GM19035 (cell line): ENCODE measurements at regions not wholly inside any gene's neighbourhood (a gene's known extent, or its start where the extent isn't known, plus 50 kb on each side); places are given as distances from the start of the nearest gene placed in this dataset.
"Not testable (repeated sequence)": the region's sequence is repeated elsewhere in the genome, so short reads cannot be mapped to it uniquely, and the experiment has no call there.

ENCODE experiments used
- ATAC-seq: cut with Tn5 transposase; IDR thresholded peaks from one replicate; pipeline ENCODE4 v1.9.1; 2021; ENCODE audit not compliant: unreplicated experiment

DNA sequence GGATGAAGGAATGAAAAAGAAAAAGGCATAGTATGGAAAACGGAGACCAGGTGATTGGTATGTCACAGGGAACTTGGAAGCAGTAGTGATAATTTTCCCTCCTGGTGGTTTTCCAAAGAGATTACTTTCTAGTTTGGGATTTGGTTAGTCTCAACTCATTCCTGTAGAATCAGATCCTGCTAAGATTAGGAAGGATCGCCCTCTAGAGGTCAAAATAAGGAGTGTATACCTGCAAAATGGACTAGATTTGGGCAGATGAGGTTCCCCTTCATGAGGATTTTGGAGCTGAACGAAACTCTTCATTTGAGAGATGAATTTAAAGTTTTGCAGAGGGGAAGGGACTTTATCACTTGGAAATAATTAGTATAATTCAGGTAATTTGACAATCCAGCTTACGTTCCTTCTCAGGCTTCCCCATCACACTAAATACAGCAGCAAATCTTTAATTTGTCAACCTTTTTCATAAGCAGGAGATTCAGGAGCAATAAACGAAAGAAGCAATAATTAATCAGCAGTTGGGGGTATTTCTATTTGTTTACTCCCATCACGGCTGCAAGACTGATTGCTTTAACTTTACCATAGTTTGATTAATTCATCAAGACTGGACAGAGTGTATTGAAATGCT is 65.2 kb downstream of the CCDC195 start:
- ATAC-seq = peak; percentile 54

GRCh38 chr2:224647684-224648083 is 62.5 kb upstream of the CUL3 start:
- ATAC-seq = not testable (repeated sequence)

DNA sequence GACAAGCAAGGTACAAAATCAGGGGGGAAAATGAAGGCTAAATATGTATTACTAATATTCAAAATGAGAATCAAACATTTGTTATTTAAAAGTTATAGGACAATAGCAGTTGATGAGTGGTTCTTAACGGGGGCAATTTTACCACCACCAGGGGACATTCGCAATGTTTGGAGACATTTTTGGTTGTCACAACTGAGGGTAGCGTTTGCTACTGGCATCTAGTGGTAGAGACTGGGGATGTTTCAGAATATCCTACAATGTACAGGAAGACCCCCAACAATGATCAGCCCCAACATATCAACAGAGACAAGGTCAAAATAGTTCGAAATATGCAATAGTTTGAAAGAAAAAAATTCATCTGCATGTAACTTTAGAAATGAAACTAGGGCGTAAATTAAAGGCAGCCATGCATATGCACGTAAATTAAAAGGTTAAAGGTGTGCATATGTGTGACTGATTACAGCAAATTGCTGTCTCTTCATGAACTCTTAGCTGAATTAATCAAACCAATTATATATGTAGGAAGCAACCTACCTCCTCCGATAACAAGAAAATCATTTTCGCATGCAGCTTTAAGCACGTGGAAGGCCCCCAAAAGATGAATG is 61.2 kb upstream of the CUL3 start:
- ATAC-seq = peak; percentile 72

DNA sequence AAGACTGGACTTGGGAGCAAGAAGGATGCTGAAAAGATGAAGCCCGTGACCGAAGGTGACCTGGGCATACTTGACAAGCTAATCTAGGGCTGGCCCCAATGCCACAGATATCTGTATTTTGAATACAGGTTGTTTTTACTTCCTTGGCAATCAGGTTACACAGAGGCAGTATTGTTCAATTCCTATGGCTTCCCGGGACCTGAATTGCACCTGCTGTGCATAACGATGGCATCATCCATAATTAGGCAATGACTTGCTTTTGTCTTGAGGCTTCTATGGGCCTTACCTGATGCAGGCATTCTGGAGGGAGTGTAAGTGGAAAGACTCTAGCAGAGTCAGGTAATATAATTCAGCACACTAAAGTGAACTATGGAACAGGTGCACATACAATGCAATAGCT is 60.6 kb upstream of the CUL3 start:
- ATAC-seq = no peak

DNA sequence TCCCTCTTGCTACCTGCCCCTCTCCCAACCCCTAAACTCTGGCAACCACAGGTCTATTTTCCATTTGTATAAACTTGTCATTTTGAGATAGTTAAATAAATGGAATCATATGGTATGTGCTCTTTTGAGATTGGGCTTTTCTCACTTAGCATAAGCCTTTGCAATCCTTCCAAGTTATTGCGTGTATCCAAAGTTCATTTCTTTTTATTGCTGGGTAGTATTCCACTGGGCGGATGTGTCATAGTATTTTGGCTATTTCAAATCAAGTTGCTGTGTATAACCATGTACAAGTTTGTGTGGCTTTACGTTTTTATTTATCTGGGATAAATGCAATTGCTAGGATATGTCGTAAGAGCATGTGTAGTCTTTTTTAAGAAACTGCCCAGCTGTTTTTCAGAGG is 55.5 kb upstream of the CUL3 start:
- ATAC-seq = no peak

DNA sequence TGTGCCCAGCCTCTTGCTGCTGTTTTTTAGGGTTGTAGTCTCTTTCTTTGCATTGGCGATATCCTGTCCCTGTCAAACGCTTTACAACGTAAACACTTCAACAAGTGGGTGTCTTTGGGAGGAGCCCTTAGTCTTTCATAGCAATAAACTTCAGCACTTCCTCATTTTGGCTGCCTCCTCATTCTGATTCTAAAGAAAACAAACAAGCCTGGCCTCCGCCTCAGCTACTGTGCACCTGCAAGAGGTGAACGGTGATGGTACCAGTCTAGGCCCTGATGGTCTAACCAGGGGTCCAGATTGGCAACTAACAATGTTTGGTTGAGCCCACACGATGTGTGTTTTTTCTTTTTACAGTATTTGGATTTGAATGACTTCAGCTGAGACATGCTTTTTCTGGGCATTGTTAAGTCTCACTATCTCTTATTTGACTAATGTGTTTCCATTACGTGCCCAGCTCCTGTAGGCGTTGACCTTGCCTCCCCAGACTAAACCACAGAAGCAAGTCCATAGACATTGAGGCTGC is 53.2 kb upstream of the CUL3 start:
- peak; percentile 93 for ATAC-seq
